ENCODE measurements at regions not wholly inside any gene's neighbourhood (a gene's known extent, or its start where the extent isn't known, plus 50 kb on each side); places are given as distances from the start of the nearest gene placed in this dataset.

DNA sequence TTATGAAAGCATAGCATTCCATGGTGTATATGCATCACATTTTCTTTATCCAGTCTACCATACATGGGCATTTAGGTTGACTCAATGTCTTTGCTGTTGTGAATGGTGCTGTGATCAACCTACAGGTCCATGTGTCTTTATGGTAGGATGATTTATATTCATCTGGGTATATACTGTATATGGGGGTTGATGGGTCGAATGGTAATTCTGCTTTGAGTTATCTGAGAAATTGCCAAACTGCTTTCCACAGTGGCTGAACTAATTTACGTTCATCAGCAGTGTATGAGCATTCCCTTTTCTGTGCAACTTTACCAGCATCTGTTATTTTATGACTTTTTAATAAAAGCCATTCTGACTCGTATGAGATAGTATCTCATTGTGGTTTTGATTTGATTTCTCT lies 662.4 kb upstream of the BCHE start:
- no peak overlapping the region for H3K27ac Mint-ChIP-seq
- no peak for DNase-seq
- no peaks in the 10 kb centered on the region for H3K27me3 Mint-ChIP-seq
- ATAC-seq: no peak
- POLR2A ChIA-PET: no interaction called here
- no peak overlapping the region for H3K4me3 Mint-ChIP-seq
- H3K9me3 Mint-ChIP-seq: peaks cover 9 to 53% (median 17%) of the 10 kb centered on the region in 9 donors
- no peaks in the 10 kb centered on the region for H3K4me1 Mint-ChIP-seq
- no peaks in the 10 kb centered on the region for H3K36me3 Mint-ChIP-seq

DNA sequence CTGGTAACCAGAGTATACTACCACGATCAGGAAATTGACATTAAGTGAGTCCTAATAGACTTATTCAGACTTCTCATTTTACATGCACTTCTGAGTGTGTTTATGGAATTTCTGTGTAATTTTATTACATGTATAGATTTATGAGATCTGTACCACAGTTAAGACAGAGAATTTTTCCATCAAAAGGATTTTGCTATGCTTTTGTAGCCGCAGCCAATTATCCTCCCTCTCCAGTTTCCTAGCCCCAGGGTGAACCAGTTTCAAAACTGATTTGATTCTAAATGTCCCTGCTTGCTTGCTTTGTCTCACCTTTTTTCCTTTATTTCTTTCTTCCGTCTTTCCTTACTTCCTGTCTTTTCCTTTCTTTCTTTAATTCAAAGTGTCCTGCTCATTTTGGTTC lies 661.2 kb upstream of the BCHE start:
- ATAC-seq (no peak), DNase-seq (no peak)
- H3K27me3 Mint-ChIP-seq: no peaks in the 10 kb centered on the region
- no peaks in the 10 kb centered on the region for H3K4me1 Mint-ChIP-seq
- H3K27ac Mint-ChIP-seq: no peak overlapping the region
- no peak overlapping the region for H3K4me3 Mint-ChIP-seq
- H3K36me3 Mint-ChIP-seq: no peaks in the 10 kb centered on the region
- H3K9me3 Mint-ChIP-seq: peaks cover 5 to 45% (median 15%) of the 10 kb centered on the region in 9 donors
- POLR2A ChIA-PET: no interaction called here

DNA sequence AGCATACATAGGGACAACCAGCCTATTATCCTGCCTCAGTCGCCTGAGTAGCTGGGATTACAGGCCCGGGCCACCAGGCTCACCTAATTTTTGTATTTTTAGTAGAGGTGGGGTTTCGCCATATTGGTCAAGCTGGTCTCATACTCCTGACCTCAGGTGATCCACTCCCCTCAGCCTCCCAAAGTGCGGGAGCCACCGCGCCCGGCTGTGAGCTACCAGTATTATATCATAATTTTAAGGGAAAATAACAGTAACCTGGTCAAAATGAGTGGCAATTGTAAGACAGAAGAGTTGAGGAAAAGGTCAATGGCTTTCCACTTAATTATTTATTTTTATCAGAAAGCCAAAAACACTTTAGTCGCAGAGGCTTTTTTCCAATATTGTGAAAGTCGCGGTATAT lies 652.6 kb upstream of the BCHE start:
- POLR2A ChIA-PET: no interaction called here
- H3K9me3 Mint-ChIP-seq: peaks cover 0 to 16% (median 5%) of the 10 kb centered on the region in 9 donors
- H3K36me3 Mint-ChIP-seq: no peaks in the 10 kb centered on the region
- no peak overlapping the region for H3K27ac Mint-ChIP-seq
- DNase-seq: no peak
- no peaks in the 10 kb centered on the region for H3K4me1 Mint-ChIP-seq
- H3K27me3 Mint-ChIP-seq: no peaks in the 10 kb centered on the region
- H3K4me3 Mint-ChIP-seq: no peak overlapping the region
- no peak for ATAC-seq

DNA sequence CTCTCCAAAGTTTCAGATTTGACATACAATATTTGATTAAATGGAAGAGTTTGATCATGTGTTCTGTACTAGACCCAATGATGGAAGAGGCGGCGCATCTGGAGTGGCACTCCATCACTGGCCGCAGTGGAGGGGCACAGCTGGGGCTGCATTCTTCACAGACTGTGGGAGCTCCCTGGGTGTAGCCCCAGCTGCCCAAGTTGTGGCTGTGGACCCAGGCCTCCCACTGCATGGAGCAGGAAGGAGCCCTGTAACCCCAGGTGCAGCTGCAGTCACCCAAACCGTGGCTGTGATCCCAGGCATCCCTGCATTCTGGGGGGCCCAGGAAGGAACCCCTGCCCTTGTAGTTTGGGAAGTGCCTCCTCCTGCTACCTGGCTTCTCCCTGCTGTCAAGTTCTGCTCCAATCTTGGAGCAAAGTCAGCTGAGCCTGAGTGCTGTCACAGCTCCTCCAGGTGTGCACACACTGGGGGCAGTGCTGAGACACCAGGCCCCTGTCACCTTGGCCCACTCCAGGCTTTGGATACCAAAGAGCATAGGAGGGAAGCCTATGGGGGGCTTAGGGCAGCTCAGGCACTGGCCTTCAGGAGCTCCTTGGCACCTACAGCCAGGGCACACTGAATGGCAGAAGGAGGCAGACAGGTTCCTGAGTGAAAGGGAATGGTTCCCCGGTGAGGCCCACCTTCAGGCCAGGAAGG lies 651.9 kb upstream of the BCHE start:
- Mint-ChIP-seq H3K36me3 (no peaks in the 10 kb centered on the region), H3K4me1 (no peaks in the 10 kb centered on the region), H3K4me3 (no peak overlapping the region), H3K27me3 (no peaks in the 10 kb centered on the region), H3K9me3 (peaks cover 0 to 18% (median 6%) of the 10 kb centered on the region in 9 donors), H3K27ac (no peak overlapping the region)
- no peak for ATAC-seq
- POLR2A ChIA-PET: no interaction called here
- no peak for DNase-seq

DNA sequence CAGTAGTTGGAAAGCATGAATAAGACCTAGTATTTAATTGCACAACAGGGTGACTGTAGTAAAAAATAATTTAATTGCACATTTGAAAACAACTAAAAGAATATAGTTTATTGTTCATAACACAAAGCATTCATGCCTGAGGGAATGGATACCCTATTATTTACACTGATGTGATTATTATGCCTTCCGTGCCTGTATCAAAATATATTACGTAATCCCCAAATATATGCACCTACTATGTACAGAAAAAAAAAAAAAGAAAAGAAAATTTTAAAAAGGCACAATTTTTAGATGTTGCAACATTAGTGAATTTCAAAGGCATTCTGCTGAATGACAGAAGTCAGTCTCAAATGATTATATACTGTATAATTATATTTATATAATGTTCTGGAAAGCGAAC lies 647.2 kb upstream of the BCHE start:
- H3K9me3 Mint-ChIP-seq: peaks cover 0 to 21% (median 9%) of the 10 kb centered on the region in 9 donors
- H3K4me3 Mint-ChIP-seq: no peak overlapping the region
- no peaks in the 10 kb centered on the region for H3K36me3 Mint-ChIP-seq
- POLR2A ChIA-PET: no interaction called here
- DNase-seq (no peak), ATAC-seq (no peak)
- H3K27me3 Mint-ChIP-seq: no peaks in the 10 kb centered on the region
- no peaks in the 10 kb centered on the region for H3K4me1 Mint-ChIP-seq
- H3K27ac Mint-ChIP-seq: no peak overlapping the region

DNA sequence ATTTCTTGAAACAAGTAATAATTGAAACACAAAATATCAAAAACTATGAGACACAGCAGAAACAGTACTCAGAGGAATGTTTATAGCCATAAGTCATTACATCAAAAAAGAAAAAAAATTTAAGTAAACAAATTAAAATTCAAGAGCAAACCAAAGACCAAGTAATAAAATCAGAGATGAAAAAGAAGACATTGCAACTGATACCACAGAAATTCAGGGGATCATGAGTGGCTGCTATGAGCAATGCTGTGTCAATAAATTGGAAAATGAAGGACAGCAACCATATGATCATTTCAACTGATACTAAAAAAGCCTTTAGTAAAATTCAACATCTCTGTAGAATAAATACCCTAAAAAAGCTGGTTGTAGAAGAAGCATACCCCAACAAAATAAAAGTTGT lies 644.1 kb upstream of the BCHE start:
- DNase-seq (no peak), ATAC-seq (no peak)
- POLR2A ChIA-PET: no interaction called here
- peaks cover 0 to 31% (median 14%) of the 10 kb centered on the region in 9 donors for H3K9me3 Mint-ChIP-seq
- H3K27ac Mint-ChIP-seq: no peak overlapping the region
- H3K4me3 Mint-ChIP-seq: no peak overlapping the region
- H3K27me3 Mint-ChIP-seq: no peaks in the 10 kb centered on the region
- no peaks in the 10 kb centered on the region for H3K4me1 Mint-ChIP-seq
- no peaks in the 10 kb centered on the region for H3K36me3 Mint-ChIP-seq

DNA sequence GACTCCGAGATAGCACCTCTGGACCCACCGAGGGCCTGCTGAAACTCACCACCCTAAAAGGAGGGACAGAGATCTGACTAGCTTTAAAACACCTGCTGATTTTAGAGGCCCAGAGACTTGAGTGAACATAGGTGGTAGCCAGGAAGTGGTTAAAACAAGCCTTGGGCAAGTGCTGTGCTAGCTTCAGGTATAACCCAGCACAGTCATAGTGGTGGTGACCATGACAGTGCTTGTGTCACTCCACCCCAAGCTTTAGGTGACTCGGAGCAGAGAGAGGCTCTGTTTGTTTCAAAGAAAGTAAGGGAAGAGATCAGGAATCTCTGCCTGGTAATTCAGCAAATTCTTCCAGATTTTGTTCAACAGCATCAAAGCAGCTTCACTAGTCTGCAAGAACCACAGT lies 641.1 kb upstream of the BCHE start:
- no peak overlapping the region for H3K27ac Mint-ChIP-seq
- H3K9me3 Mint-ChIP-seq: peaks cover 0 to 22% (median 16%) of the 10 kb centered on the region in 9 donors
- ATAC-seq: no peak
- no peak overlapping the region for H3K4me3 Mint-ChIP-seq
- POLR2A ChIA-PET: no interaction called here
- no peaks in the 10 kb centered on the region for H3K36me3 Mint-ChIP-seq
- no peaks in the 10 kb centered on the region for H3K27me3 Mint-ChIP-seq
- no peaks in the 10 kb centered on the region for H3K4me1 Mint-ChIP-seq
- no peak for DNase-seq

DNA sequence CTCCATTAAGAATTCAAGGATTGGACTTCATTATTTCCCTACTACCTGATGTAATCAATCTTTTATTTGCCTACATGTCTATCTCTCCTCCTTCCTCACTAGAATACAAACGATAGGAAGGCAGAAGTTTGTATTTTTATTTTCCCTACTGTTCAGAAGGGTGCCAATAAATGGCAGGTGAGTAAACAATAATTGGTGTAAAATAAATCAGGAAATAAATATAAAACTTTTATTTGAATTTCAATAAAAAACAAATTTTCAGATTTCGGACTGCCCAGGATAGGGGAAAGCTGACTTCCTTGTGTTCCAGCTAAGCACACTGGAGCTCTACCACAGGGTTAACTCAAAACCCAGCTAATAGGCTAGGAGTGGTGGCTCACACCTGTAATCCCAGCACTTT lies 636.3 kb upstream of the BCHE start:
- Mint-ChIP-seq H3K4me1 (no peaks in the 10 kb centered on the region), H3K27ac (no peak overlapping the region), H3K36me3 (no peaks in the 10 kb centered on the region), H3K9me3 (peaks cover 0 to 19% (median 5%) of the 10 kb centered on the region in 9 donors), H3K27me3 (no peaks in the 10 kb centered on the region), H3K4me3 (no peak overlapping the region)
- no peak for DNase-seq
- POLR2A ChIA-PET: no interaction called here
- ATAC-seq: no peak

DNA sequence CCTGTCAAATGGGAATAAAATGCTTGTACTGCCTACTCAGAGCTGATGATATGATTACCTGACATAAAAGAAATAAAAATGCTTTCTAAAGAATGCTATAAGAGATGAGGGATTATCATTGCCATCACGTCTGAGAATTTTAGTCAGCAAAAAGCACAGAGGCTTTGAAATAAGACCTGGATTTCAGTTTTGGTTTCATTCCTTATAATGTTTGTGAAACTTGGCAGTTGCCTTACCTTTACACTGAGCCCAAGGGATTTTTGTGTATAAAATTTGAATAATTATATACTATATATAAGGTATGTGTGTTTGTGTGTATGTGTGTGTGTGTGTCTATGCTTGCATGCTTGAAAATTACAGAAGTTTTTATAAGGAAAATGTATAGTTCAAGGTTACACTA lies 634.8 kb upstream of the BCHE start:
- ATAC-seq (no peak), DNase-seq (no peak)
- Mint-ChIP-seq H3K4me3 (no peak overlapping the region), H3K9me3 (peaks cover 0 to 17% (median 1%) of the 10 kb centered on the region in 9 donors), H3K36me3 (no peaks in the 10 kb centered on the region), H3K27me3 (no peaks in the 10 kb centered on the region), H3K4me1 (no peaks in the 10 kb centered on the region), H3K27ac (no peak overlapping the region)
- POLR2A ChIA-PET: no interaction called here

DNA sequence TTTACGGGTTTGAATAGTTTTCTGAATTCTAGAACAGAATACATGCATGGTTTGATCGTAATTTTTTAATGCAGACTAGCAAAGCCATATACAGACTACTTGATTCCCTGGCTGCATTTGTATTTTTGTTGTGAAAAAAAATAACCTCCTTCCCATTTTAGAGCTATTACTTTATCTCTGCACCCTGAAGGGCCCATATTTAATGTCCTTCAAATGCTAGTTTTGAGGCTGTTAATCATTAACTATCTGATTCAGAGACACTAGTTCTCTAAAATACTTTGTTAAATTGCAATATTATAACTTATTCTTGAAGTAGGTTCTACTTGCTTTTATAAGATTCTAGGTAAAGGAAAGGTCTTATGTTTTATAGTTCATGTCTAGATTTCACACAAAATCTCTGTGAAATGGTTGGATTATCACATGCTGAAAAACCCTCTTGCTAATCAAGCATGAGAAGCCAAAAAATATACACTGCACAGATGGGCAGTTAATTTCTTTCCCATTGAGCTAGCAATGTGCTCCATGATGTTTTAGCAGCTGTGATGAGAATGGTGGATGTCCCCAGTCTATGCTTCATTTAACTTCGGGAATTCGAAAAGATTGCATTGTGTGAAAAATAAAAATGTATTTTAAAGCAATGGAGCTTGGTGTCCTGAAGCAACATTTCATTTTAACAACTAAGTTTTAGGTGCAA lies 634.0 kb upstream of the BCHE start:
- DNase-seq: no peak
- POLR2A ChIA-PET: no interaction called here
- Mint-ChIP-seq H3K27me3 (no peaks in the 10 kb centered on the region), H3K9me3 (peaks cover 0 to 17% (median 1%) of the 10 kb centered on the region in 9 donors), H3K4me3 (no peak overlapping the region), H3K4me1 (no peaks in the 10 kb centered on the region), H3K36me3 (no peaks in the 10 kb centered on the region), H3K27ac (no peak overlapping the region)
- no peak for ATAC-seq

DNA sequence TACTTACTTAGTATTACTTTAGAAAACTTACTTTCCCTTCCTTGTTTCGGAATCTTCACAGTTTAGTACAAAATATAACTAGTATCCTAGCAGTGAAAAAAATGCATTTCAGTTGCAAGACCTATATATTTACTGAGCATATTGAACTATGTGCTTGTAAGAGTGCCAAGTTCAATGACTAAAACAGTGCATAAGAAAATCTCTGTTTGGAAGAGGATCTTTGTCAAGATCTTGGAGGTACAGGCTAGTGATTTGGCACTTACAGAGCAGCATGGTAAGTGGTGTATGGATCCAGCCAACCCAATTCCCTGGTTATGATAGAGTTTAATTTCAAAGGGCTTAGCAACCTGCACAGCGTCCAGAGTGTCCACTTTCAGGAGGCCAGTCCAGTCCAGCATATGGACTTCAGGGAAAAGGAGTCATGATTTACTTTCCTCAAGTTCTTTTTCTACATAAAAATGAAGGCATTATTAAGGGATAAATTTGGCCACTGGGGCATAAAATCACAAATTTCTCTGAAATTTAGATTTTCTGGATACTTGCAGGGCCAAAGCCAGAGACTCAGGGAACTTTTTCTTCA lies 625.8 kb upstream of the BCHE start:
- ATAC-seq (no peak), DNase-seq (no peak)
- H3K4me3 Mint-ChIP-seq: no peak overlapping the region
- H3K36me3 Mint-ChIP-seq: no peaks in the 10 kb centered on the region
- no peak overlapping the region for H3K27ac Mint-ChIP-seq
- POLR2A ChIA-PET: no interaction called here
- peaks cover 0 to 27% (median 4%) of the 10 kb centered on the region in 9 donors for H3K9me3 Mint-ChIP-seq
- H3K4me1 Mint-ChIP-seq: no peaks in the 10 kb centered on the region
- H3K27me3 Mint-ChIP-seq: no peaks in the 10 kb centered on the region

DNA sequence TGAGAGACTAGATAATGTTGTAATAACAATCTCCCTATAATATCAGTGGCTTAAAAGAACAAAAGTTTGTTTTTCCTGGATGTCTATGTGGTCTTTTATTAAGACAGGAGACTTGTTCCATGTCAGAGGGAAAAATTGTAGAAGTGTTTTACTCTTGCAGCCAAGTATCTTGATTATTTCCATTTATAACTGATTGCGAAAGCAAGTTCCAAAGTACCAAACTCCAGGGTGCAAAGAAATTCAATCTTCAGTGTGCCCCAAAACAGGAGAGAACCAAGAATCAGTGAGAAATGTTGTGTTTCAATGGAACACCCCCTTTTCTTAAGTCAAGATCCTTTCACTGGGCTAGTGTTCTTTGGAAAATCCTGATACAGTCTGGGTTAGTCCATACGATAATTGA lies 624.4 kb upstream of the BCHE start:
- POLR2A ChIA-PET: no interaction called here
- no peaks in the 10 kb centered on the region for H3K4me1 Mint-ChIP-seq
- H3K27ac Mint-ChIP-seq: no peak overlapping the region
- H3K27me3 Mint-ChIP-seq: no peaks in the 10 kb centered on the region
- ATAC-seq (no peak), DNase-seq (no peak)
- no peaks in the 10 kb centered on the region for H3K36me3 Mint-ChIP-seq
- H3K4me3 Mint-ChIP-seq: no peak overlapping the region
- H3K9me3 Mint-ChIP-seq: peaks cover 0 to 28% (median 4%) of the 10 kb centered on the region in 9 donors

DNA sequence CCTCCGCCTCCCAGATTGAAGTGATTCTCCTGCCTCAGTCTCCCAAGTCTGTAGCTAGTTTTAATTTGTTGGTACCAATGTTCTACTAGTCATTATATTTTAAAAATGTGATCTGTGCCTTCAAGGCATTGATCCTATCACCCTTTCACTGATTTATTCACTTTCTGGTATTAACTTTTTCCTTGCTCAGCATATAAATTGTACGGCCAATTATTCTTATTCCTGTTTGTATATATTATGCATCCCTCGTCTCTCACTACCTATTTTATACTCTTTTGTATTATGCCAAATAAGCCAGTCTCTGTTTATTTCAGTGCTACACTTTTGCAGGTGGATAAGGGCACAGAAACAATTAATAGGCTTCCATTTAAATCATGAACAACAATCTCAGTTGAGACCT lies 620.2 kb upstream of the BCHE start:
- Mint-ChIP-seq H3K9me3 (peaks cover 0 to 31% (median 5%) of the 10 kb centered on the region in 9 donors), H3K27ac (no peak overlapping the region), H3K36me3 (no peaks in the 10 kb centered on the region), H3K4me1 (no peaks in the 10 kb centered on the region), H3K27me3 (no peaks in the 10 kb centered on the region), H3K4me3 (no peak overlapping the region)
- POLR2A ChIA-PET: no interaction called here
- DNase-seq (no peak), ATAC-seq (no peak)

DNA sequence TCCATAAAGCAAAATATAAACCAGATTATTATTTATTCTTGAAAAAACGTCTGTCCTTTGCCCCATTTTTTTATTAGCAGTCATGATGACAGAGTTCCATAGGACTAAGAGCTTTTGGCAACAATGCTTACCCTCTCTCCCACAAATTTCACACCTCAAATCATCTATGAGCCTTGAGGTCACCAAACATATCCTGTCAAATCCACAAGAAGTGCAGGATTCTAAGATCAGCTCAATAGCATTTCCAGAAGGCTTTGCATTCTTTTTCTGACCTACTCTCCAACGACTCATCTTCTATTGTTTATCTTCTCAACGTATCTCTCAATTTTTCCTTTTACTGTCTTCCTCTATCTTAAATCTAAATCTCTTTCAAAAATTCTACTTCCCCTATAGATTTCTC lies 619.1 kb upstream of the BCHE start:
- peaks cover 0 to 3% (median 0%) of the 10 kb centered on the region in 3 donors for H3K36me3 Mint-ChIP-seq
- no peak for ATAC-seq
- no peak for DNase-seq
- H3K4me3 Mint-ChIP-seq: no peak overlapping the region
- POLR2A ChIA-PET: no interaction called here
- H3K4me1 Mint-ChIP-seq: no peaks in the 10 kb centered on the region
- no peak overlapping the region for H3K27ac Mint-ChIP-seq
- H3K9me3 Mint-ChIP-seq: peaks cover 0 to 33% (median 5%) of the 10 kb centered on the region in 9 donors
- no peaks in the 10 kb centered on the region for H3K27me3 Mint-ChIP-seq

Measured in naive thymus-derived CD8-positive, alpha-beta T cell (primary cell).